Stimulated activated naive CD8-positive, alpha-beta T cell treated with anti-CD3 and anti-CD28 coated beads, Interleukin-15, Interleukin-2, amounts not matched to agents 100 ng/mL and 50 ng/mL, for 24 hours (primary cell): ENCODE measurements at regions not wholly inside any gene's neighbourhood (a gene's known extent, or its start where the extent isn't known, plus 50 kb on each side); places are given as distances from the start of the nearest gene placed in this dataset.

Experiments used
- H3K27ac Mint-ChIP-seq: one replicate; pipeline ENCODE4 v1.8.0; 2021; ENCODE audit warnings: mild to moderate bottlenecking, mixed read lengths
- H3K27me3 Mint-ChIP-seq: one replicate; pipeline ENCODE4 v1.8.0; 2021; ENCODE audit warnings: mixed read lengths
- H3K36me3 Mint-ChIP-seq: one replicate; pipeline ENCODE4 v1.8.0; 2021; ENCODE audit warnings: low read depth, mixed read lengths
- H3K4me1 Mint-ChIP-seq: one replicate; pipeline ENCODE4 v1.8.0; 2021; ENCODE audit warnings: low read depth, mixed read lengths
- H3K4me3 Mint-ChIP-seq: one replicate; pipeline ENCODE4 v1.8.0; 2021; ENCODE audit warnings: mild to moderate bottlenecking, mixed read lengths
- H3K9me3 Mint-ChIP-seq: one replicate; pipeline ENCODE4 v1.8.0; 2021; ENCODE audit warnings: mixed read lengths

DNA sequence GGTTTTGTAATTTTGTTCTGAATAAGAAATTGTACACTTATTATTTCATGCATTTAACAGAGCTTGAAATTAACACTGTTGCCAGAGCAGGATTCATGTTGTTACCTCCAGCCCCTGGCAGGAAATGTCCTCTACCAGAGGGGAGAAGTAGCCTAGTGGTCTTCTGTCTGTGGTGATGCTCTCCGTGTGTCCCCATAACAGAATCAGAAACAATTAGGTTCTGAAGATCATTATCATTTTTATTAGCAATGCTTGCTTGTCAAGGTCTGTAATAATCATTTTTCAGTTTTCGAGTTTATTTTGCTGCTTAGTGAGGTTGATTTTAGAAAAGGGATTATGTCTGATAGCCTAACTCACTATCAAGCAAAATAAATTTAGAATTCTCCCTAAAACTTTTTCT, 116.6 kb upstream of the CNTNAP5 start:
- no peaks in the 10 kb centered on the region for H3K4me1 Mint-ChIP-seq
- H3K27me3 Mint-ChIP-seq = peaks cover 7% of the 10 kb centered on the region
- no peak overlapping the region for H3K27ac Mint-ChIP-seq
- H3K4me3 Mint-ChIP-seq = no peak overlapping the region
- H3K9me3 Mint-ChIP-seq = no peaks in the 10 kb centered on the region
- H3K36me3 Mint-ChIP-seq = no peaks in the 10 kb centered on the region

DNA sequence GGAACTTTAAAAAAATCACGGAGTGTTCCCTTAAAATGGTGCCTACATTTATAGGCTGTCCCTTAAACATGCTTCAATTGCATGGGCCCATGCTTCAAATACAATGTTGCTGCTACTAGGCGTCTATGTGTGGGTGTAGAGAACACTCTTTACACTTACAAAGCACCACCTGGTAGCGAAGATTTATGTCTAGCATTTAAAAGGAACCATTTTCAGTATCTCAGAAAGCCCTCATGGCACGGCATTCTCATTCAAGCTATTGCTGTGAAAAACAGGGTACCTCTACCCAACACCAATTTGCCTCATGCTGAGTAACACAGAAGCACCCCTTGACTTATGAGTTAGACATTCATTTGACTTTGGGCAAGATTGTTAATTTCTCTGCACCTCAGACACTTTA, 112.9 kb upstream of the CNTNAP5 start:
- H3K4me3 Mint-ChIP-seq = no peak overlapping the region
- H3K36me3 Mint-ChIP-seq = no peaks in the 10 kb centered on the region
- no peak overlapping the region for H3K27ac Mint-ChIP-seq
- H3K9me3 Mint-ChIP-seq = no peaks in the 10 kb centered on the region
- peaks cover 7% of the 10 kb centered on the region for H3K27me3 Mint-ChIP-seq
- H3K4me1 Mint-ChIP-seq = no peaks in the 10 kb centered on the region

GRCh38 chr2:123913143-123913735, 111.8 kb upstream of the CNTNAP5 start:
- Mint-ChIP-seq H3K4me3 (no peak overlapping the region), H3K4me1 (no peaks in the 10 kb centered on the region), H3K27me3 (peaks cover 7% of the 10 kb centered on the region), H3K36me3 (no peaks in the 10 kb centered on the region), H3K27ac (no peak overlapping the region), H3K9me3 (peaks cover under 1% of the 10 kb centered on the region)

DNA sequence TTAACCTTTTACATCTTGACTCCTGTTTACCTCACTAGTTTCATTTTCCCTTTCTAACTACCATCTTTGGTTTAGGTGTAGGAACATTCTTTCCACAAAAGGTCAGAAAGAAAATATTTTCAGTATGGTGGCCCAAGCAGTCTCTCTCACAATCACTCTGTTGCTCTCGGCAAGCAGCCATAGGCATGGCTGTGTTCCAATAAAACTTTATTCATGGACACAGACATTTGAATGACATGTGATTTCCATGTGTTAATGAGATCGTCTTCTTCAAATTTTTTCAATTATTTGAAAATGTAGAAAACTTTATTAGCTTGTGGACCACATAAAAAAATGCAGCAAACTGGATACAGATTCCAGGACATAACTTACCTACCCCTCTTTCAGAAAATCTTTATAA, 109.7 kb upstream of the CNTNAP5 start:
- H3K9me3 Mint-ChIP-seq = peaks cover 4% of the 10 kb centered on the region
- no peak overlapping the region for H3K27ac Mint-ChIP-seq
- no peak overlapping the region for H3K4me3 Mint-ChIP-seq
- no peaks in the 10 kb centered on the region for H3K36me3 Mint-ChIP-seq
- H3K27me3 Mint-ChIP-seq = peaks cover 7% of the 10 kb centered on the region
- no peaks in the 10 kb centered on the region for H3K4me1 Mint-ChIP-seq

GRCh38 chr2:123916051-123916450, 109.0 kb upstream of the CNTNAP5 start:
- no peaks in the 10 kb centered on the region for H3K36me3 Mint-ChIP-seq
- H3K9me3 Mint-ChIP-seq = peaks cover 4% of the 10 kb centered on the region
- H3K4me1 Mint-ChIP-seq = no peaks in the 10 kb centered on the region
- H3K27me3 Mint-ChIP-seq = peaks cover 7% of the 10 kb centered on the region
- no peak overlapping the region for H3K27ac Mint-ChIP-seq
- H3K4me3 Mint-ChIP-seq = no peak overlapping the region

DNA sequence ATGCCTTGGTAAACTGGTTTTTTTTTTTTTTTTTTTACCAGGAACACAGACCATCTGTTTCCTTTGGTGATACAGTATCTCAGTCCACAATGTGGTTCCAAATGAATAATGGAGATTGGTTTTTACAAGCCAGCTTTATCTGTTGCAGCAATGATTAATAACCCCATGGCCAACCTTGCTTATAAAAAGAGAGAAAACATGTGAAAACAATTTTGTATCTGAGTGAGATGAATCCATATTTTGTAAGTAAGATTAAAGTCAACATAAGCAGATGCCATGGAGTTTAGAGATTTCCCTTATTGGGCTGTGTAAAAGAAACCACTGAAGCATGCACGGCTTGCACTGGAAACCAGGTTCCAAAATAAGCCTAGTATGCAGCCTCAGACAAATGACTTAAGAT, 108.6 kb upstream of the CNTNAP5 start:
- Mint-ChIP-seq H3K4me1 (no peaks in the 10 kb centered on the region), H3K4me3 (no peak overlapping the region), H3K9me3 (peaks cover 4% of the 10 kb centered on the region), H3K27me3 (peaks cover 7% of the 10 kb centered on the region), H3K36me3 (no peaks in the 10 kb centered on the region), H3K27ac (no peak overlapping the region)

- Mint-ChIP-seq H3K9me3 (peaks cover 4% of the 10 kb centered on the region), H3K36me3 (no peaks in the 10 kb centered on the region)
These were observed 107.8 kb upstream of the CNTNAP5 start for GRCh38 chr2:123917241-123917640.

DNA sequence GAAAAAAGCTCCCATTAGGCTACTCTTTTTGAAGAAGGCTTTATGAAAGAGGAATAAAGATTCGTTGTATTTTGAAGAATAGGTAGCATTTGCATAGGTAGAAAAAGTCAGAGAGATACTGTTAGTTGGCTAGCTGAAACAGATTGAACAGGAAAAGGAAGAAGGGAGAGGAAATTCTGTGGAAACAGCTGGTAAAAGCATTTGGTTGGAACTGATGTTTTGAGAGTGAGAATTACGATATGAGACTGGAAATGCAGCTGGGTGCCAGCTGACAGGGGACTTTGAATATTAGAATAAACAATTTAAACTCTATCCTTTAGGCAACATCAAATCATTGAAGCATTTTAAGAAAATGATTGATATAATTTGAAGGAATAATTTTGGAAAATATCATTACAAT, 96.7 kb upstream of the CNTNAP5 start:
- no peak overlapping the region for H3K4me3 Mint-ChIP-seq
- no peaks in the 10 kb centered on the region for H3K4me1 Mint-ChIP-seq
- H3K36me3 Mint-ChIP-seq = no peaks in the 10 kb centered on the region
- no peak overlapping the region for H3K27ac Mint-ChIP-seq
- no peaks in the 10 kb centered on the region for H3K27me3 Mint-ChIP-seq
- peaks cover 11% of the 10 kb centered on the region for H3K9me3 Mint-ChIP-seq

More at GRCh38 chr2:123917241-123917640, 107.8 kb upstream of the CNTNAP5 start:
- no peaks in the 10 kb centered on the region for H3K4me1 Mint-ChIP-seq
- no peak overlapping the region for H3K4me3 Mint-ChIP-seq
- H3K27me3 Mint-ChIP-seq = peaks cover 7% of the 10 kb centered on the region
- no peak overlapping the region for H3K27ac Mint-ChIP-seq

DNA sequence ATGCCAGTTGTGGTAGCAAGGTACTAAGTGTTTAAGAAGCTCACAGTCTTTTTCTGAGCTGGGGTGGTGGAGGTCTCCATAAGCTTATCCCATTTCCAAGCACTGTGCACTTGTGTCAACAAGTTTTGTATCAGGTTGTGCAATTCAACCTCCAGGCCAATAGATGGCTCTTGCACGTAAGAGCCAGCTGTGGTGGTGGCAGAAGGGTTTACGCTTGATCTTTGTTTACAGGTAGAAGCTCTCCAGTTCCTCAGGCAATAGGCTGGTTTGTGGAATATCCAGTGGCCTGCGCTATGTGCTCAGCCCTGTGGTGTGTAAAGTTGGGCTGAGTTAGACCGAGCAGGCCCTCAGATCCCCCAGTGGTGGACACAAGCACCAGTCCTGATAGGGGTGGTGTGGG, 89.7 kb upstream of the CNTNAP5 start:
- Mint-ChIP-seq H3K27me3 (no peaks in the 10 kb centered on the region), H3K9me3 (peaks cover 11% of the 10 kb centered on the region), H3K4me3 (no peak overlapping the region), H3K4me1 (no peaks in the 10 kb centered on the region), H3K36me3 (no peaks in the 10 kb centered on the region), H3K27ac (no peak overlapping the region)

DNA sequence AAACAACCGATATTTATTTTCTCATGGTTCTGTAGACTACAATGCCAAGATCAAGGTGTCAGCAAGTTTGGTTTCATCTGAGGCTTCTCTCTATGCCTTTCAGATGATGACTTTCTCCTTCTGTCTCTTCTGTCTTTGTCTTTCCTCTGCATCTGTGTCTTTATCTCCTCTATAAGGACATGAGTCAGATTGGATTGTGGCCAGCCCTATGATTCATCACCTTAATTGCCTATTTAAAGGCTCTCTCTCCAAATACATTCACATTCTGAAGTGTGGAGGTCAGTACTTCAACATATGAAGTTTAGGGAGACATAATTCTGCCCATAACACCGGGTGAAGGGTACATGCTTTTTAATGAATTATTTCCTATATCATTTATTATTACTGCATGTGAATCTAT, 71.2 kb upstream of the CNTNAP5 start:
- Mint-ChIP-seq H3K9me3 (no peaks in the 10 kb centered on the region), H3K27me3 (no peaks in the 10 kb centered on the region)

DNA sequence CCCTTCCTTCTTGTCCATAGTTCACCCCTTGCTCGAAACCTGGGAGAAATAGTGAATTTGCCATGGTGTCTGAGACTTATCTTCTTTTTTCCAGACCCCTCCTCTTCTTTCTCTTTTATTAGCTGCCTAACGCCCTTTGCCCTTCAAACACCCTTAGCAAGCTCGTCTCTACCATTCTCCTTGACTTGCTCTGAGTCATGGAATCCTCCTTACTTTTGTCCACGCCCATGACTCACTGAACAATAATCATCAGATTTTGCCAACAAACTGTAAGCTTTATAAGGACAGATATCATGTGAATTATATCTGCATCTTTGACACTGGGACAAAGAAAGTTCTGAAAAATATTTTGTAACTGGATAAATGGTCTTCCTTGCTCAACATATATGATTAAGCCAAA, 67.1 kb upstream of the CNTNAP5 start:
- H3K27ac Mint-ChIP-seq = no peak overlapping the region
- peaks cover 8% of the 10 kb centered on the region for H3K9me3 Mint-ChIP-seq
- H3K27me3 Mint-ChIP-seq = no peaks in the 10 kb centered on the region
- H3K4me1 Mint-ChIP-seq = no peaks in the 10 kb centered on the region
- no peaks in the 10 kb centered on the region for H3K36me3 Mint-ChIP-seq
- H3K4me3 Mint-ChIP-seq = no peak overlapping the region

More for the DNA sequence above, 71.2 kb upstream of the CNTNAP5 start:
- H3K4me3 Mint-ChIP-seq = no peak overlapping the region
- H3K4me1 Mint-ChIP-seq = no peaks in the 10 kb centered on the region
- no peak overlapping the region for H3K27ac Mint-ChIP-seq
- H3K36me3 Mint-ChIP-seq = no peaks in the 10 kb centered on the region

DNA sequence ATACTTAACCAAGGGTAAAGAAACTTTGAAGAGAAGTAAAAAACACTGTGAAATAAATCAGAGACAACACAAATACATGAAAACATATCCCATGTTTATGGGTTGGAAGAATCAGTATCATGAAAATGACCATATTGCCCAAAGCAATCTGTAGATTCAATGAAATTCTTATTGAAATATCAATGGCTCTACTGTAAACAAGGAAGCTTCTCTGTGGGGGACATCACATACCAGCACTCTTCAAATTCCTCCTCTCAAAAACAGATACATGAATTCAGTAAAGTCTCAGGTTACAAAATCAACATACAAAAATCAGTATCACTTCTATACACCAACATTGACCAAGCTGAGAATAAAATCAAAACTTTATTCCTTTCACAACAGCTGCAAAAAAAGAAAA, 63.5 kb upstream of the CNTNAP5 start:
- peaks cover 9% of the 10 kb centered on the region for H3K9me3 Mint-ChIP-seq
- H3K27ac Mint-ChIP-seq = no peak overlapping the region
- H3K27me3 Mint-ChIP-seq = no peaks in the 10 kb centered on the region
- no peaks in the 10 kb centered on the region for H3K4me1 Mint-ChIP-seq
- no peaks in the 10 kb centered on the region for H3K36me3 Mint-ChIP-seq
- H3K4me3 Mint-ChIP-seq = no peak overlapping the region

DNA sequence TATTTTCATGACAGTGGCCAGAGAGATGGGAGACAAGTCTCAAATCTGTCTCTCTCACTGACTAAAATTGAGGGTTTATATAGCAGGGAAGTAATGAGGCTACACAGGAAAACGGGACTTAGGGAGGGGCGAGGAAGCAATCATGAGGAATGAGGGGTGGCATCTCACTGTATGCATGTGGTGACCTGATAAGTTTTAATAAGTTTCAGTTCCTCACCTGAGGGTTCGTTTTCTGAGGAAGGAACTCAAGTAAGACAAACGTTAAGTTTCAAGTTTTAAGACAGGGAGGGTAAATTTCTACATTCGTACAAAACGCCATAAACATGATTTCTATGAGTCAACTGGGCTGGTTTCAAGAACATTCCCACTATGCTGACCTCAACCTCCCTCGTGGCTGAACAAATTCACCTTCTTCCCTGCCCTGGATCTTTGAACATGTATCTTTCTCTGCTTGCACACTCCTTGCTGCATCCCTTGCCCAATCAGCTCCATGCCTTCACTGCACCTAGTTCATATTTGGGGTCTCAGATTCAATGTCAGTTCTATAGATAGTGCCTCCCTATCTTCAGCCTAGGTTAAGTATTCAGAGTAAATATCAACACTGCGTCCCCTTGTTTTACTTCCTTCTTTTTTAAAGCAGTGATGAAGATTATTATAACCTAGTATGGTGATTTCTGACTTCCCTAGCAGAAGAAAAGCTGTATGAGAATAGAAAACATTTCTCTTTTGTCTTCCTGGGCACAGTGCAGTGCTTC, 53.3 kb upstream of the CNTNAP5 start:
- H3K27ac Mint-ChIP-seq = no peak overlapping the region
- H3K27me3 Mint-ChIP-seq = no peaks in the 10 kb centered on the region
- H3K4me3 Mint-ChIP-seq = no peak overlapping the region
- H3K36me3 Mint-ChIP-seq = no peaks in the 10 kb centered on the region
- H3K4me1 Mint-ChIP-seq = no peaks in the 10 kb centered on the region
- H3K9me3 Mint-ChIP-seq = peaks cover 9% of the 10 kb centered on the region
